ENCODE measurements at regions not wholly inside any gene's neighbourhood (a gene's known extent, or its start where the extent isn't known, plus 50 kb on each side); places are given as distances from the start of the nearest gene placed in this dataset.

DNA sequence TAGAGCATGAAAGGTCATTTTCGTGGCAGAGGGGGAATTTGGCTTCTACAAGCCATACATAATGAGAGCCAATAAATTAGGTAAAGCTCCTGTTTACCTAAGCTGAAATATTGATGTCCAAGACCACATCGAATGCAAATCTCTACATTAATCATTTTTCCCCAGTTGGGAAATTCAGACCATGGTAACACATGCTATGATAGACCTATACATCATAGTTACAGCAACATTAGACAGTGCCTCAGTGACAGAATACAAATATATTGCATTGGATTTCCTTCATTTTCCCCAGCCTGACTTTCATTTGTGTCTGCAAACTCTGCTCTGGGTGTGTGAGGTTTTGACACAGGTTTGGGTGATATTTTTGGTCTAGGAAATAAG, 1079.7 kb upstream of the TENM4 start:
- TF ChIP-seq, protein P1, sequence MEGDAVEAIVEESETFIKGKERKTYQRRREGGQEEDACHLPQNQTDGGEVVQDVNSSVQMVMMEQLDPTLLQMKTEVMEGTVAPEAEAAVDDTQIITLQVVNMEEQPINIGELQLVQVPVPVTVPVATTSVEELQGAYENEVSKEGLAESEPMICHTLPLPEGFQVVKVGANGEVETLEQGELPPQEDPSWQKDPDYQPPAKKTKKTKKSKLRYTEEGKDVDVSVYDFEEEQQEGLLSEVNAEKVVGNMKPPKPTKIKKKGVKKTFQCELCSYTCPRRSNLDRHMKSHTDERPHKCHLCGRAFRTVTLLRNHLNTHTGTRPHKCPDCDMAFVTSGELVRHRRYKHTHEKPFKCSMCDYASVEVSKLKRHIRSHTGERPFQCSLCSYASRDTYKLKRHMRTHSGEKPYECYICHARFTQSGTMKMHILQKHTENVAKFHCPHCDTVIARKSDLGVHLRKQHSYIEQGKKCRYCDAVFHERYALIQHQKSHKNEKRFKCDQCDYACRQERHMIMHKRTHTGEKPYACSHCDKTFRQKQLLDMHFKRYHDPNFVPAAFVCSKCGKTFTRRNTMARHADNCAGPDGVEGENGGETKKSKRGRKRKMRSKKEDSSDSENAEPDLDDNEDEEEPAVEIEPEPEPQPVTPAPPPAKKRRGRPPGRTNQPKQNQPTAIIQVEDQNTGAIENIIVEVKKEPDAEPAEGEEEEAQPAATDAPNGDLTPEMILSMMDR (IDR thresholded peaks at IDR 0.05): no peak
- TF ChIP-seq POLR2A (IDR thresholded peaks at IDR 0.05): no peak

All from sigmoid colon (tissue), 3 donors.